ENCODE measurements at regions not wholly inside any gene's neighbourhood (a gene's known extent, or its start where the extent isn't known, plus 50 kb on each side); places are given as distances from the start of the nearest gene placed in this dataset.

DNA sequence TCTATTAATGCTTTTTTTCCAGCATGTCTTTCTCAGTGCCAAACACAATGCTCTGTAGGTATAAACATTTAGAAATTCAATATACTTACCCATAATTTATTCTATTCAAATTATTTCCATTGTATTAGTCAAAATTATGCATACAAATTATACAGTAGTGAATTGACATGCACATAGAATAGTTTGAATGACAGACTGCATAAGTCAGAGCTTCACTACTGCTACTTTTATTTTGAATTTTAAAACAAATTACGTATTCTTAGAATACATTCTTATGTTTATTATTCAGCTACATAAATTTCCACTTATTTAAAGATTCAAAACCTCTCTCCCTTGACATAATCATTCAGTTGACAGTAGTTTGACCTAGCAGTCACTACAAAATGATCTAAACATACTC is 808.0 kb upstream of the CCDC179 start:
- TF ChIP-seq ZNF565 (CRISPR knock-in tag; conservative IDR thresholded peaks at IDR 0.05; ENCODE audit: low read depth) (no peak), ISL1 (CRISPR knock-in tag; IDR thresholded peaks at IDR 0.05) (no peak), ZFP3 (CRISPR knock-in tag; IDR thresholded peaks at IDR 0.05) (no peak), GLIS3 (CRISPR knock-in tag; IDR thresholded peaks at IDR 0.05) (no peak)
- no peak for ATAC-seq

- no peak for ATAC-seq
- TF ChIP-seq PPARA (CRISPR knock-in tag; IDR thresholded peaks at IDR 0.05; ENCODE audit: borderline replicate concordance) (no peak), GLIS3 (CRISPR knock-in tag; IDR thresholded peaks at IDR 0.05) (no peak), PATZ1 (CRISPR knock-in tag; IDR thresholded peaks at IDR 0.05; ENCODE audit: borderline replicate concordance) (no peak), RARB (CRISPR knock-in tag; IDR thresholded peaks at IDR 0.05) (no peak), ZC3H10 (CRISPR knock-in tag; IDR thresholded peaks at IDR 0.05) (no peak), ESRRG (CRISPR knock-in tag; IDR thresholded peaks at IDR 0.05) (no peak), ISL1 (CRISPR knock-in tag; IDR thresholded peaks at IDR 0.05) (no peak), SNAI2 (CRISPR knock-in tag; IDR thresholded peaks at IDR 0.05) (no peak), ZFP30 (CRISPR knock-in tag; IDR thresholded peaks at IDR 0.05) (no peak), CSDC2 (CRISPR knock-in tag; IDR thresholded peaks at IDR 0.05) (no peak), OSR1 (CRISPR knock-in tag; IDR thresholded peaks at IDR 0.05) (no peak), TCF4 (CRISPR knock-in tag; IDR thresholded peaks at IDR 0.05; ENCODE audit: borderline replicate concordance) (no peak), TOX (CRISPR knock-in tag; IDR thresholded peaks at IDR 0.05; ENCODE audit: borderline replicate concordance) (no peak), CREB5 (CRISPR knock-in tag; IDR thresholded peaks at IDR 0.05; ENCODE audit: low read depth) (no peak), ARNTL (CRISPR knock-in tag; IDR thresholded peaks at IDR 0.05; ENCODE audit: borderline replicate concordance, low read depth) (no peak)
- TF ChIP-seq, protein P1, sequence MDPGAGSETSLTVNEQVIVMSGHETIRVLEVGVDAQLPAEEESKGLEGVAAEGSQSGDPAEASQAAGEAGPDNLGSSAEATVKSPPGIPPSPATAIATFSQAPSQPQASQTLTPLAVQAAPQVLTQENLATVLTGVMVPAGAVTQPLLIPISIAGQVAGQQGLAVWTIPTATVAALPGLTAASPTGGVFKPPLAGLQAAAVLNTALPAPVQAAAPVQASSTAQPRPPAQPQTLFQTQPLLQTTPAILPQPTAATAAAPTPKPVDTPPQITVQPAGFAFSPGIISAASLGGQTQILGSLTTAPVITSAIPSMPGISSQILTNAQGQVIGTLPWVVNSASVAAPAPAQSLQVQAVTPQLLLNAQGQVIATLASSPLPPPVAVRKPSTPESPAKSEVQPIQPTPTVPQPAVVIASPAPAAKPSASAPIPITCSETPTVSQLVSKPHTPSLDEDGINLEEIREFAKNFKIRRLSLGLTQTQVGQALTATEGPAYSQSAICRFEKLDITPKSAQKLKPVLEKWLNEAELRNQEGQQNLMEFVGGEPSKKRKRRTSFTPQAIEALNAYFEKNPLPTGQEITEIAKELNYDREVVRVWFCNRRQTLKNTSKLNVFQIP (CRISPR knock-in tag; IDR thresholded peaks at IDR 0.05; ENCODE audit: borderline replicate concordance, low read depth), result no peak
Observed at GRCh38 chr11:23673366-23673765, 813.1 kb upstream of the CCDC179 start.

DNA sequence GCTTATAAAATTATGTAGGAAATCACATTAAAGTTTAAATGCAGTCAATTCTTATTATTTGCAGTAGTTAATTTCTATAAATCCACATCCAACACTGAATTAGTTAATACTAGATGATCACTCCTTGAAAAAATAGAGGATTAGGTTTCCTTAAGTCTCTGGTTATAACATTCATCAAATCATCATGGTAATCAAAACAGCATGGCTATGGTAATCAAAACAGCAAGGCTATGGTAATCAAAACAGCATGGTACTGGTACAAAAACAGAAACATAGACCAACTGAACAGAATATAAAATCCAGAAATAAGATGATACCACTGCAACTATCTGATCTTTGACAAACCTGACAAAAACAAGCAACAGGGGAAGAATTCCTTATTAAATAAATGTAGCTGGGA is 814.6 kb upstream of the CCDC179 start:
- no peak for TF ChIP-seq CREB5 (CRISPR knock-in tag; IDR thresholded peaks at IDR 0.05; ENCODE audit: low read depth)
- no peak for TF ChIP-seq TCF4 (CRISPR knock-in tag; IDR thresholded peaks at IDR 0.05; ENCODE audit: borderline replicate concordance)
- TF ChIP-seq ZFP3 (CRISPR knock-in tag; IDR thresholded peaks at IDR 0.05), result no peak
- no peak for TF ChIP-seq ZNF70 (CRISPR knock-in tag; IDR thresholded peaks at IDR 0.05)
- TF ChIP-seq, protein P1 (CRISPR knock-in tag; IDR thresholded peaks at IDR 0.05; ENCODE audit: borderline replicate concordance, low read depth), result no peak
- no peak for TF ChIP-seq ISL1 (CRISPR knock-in tag; IDR thresholded peaks at IDR 0.05)
- TF ChIP-seq CSRNP3 (CRISPR knock-in tag; IDR thresholded peaks at IDR 0.05), result no peak
- no peak for TF ChIP-seq PPARA (CRISPR knock-in tag; IDR thresholded peaks at IDR 0.05; ENCODE audit: borderline replicate concordance)
- no peak for TF ChIP-seq RARB (CRISPR knock-in tag; IDR thresholded peaks at IDR 0.05)
- TF ChIP-seq SNAI2 (CRISPR knock-in tag; IDR thresholded peaks at IDR 0.05), result no peak
- TF ChIP-seq CSDC2 (CRISPR knock-in tag; IDR thresholded peaks at IDR 0.05), result no peak
- no peak for ATAC-seq
